ENCODE measurements at regions not wholly inside any gene's neighbourhood (a gene's known extent, or its start where the extent isn't known, plus 50 kb on each side); places are given as distances from the start of the nearest gene placed in this dataset.

- TF ChIP-seq CTCF (conservative IDR thresholded peaks at IDR 0.05; ENCODE audit: low read depth, low read length): no peak
- DNase-seq (ENCODE audit: low read depth): no peak
- H3K4me3 ChIP-seq (ENCODE audit: low read depth, low read length): no peak overlapping the region
Measured at GRCh38 chr14:71621980-71622605, 310.1 kb upstream of the RGS6 start.

- TF ChIP-seq CTCF (conservative IDR thresholded peaks at IDR 0.05; ENCODE audit: low read depth, low read length): no peak
- no peak overlapping the region for H3K4me3 ChIP-seq (ENCODE audit: low read depth, low read length)
- no peak for DNase-seq (ENCODE audit: low read depth)
Measured at GRCh38 chr14:71623939-71624338, 308.3 kb upstream of the RGS6 start.

- H3K4me3 ChIP-seq (ENCODE audit: low read depth, low read length): no peak overlapping the region
- TF ChIP-seq CTCF (conservative IDR thresholded peaks at IDR 0.05; ENCODE audit: low read depth, low read length): no peak
- peak; percentile 45 for DNase-seq (ENCODE audit: low read depth)
Measured at GRCh38 chr14:71625175-71625574, 307.1 kb upstream of the RGS6 start.

GRCh38 chr14:71625891-71626701 is 306.1 kb upstream of the RGS6 start:
- no peak overlapping the region for H3K4me3 ChIP-seq (ENCODE audit: low read depth, low read length)
- no peak for TF ChIP-seq CTCF (conservative IDR thresholded peaks at IDR 0.05; ENCODE audit: low read depth, low read length)
- DNase-seq (ENCODE audit: low read depth): peak; percentile 39

GRCh38 chr14:71628433-71628832 is 303.8 kb upstream of the RGS6 start:
- no peak for TF ChIP-seq CTCF (conservative IDR thresholded peaks at IDR 0.05; ENCODE audit: low read depth, low read length)
- DNase-seq (ENCODE audit: low read depth): no peak

GRCh38 chr14:71629250-71629649 is 303.0 kb upstream of the RGS6 start:
- no peak for DNase-seq (ENCODE audit: low read depth)
- no peak for TF ChIP-seq CTCF (conservative IDR thresholded peaks at IDR 0.05; ENCODE audit: low read depth, low read length)
- H3K4me3 ChIP-seq (ENCODE audit: low read depth, low read length): no peak overlapping the region

More at GRCh38 chr14:71628433-71628832, 303.8 kb upstream of the RGS6 start:
- no peak overlapping the region for H3K4me3 ChIP-seq (ENCODE audit: low read depth, low read length)

Measured in choroid plexus epithelial cell (primary cell).